NT2/D1 (cell line): ENCODE measurements at regions not wholly inside any gene's neighbourhood (a gene's known extent, or its start where the extent isn't known, plus 50 kb on each side); places are given as distances from the start of the nearest gene placed in this dataset.

Source experiments
- DNase-seq: peaks from one replicate; pipeline ENCODE4 v3.0.0-alpha.2; 2011; ENCODE audit warnings: low read depth, low spot score
- H3K27me3 ChIP-seq: 2 replicates; pipeline ENCODE4 v1.6.0; 2011; ENCODE audit warnings: mild to moderate bottlenecking; ENCODE audit not compliant: insufficient read length, insufficient read depth
- H3K36me3 ChIP-seq: 2 replicates; pipeline ENCODE4 v1.6.1; 2011; ENCODE audit warnings: mild to moderate bottlenecking, low read length, mixed read lengths; ENCODE audit not compliant: insufficient read depth, insufficient read length
- H3K4me1 ChIP-seq: 2 replicates; pipeline ENCODE4 v1.5.1; 2011; ENCODE audit not compliant: insufficient read depth, insufficient read length
- H3K4me3 ChIP-seq: 2 replicates; pipeline ENCODE4 v1.5.1; 2011; ENCODE audit warnings: low read depth; ENCODE audit not compliant: insufficient read length
- H3K9ac ChIP-seq: 2 replicates; pipeline ENCODE4 v1.6.0; 2011; ENCODE audit warnings: low read depth; ENCODE audit not compliant: insufficient read length
- H3K9me3 ChIP-seq: 2 replicates; pipeline ENCODE4 v1.5.1; 2011; ENCODE audit warnings: mild to moderate bottlenecking, low read length; ENCODE audit not compliant: insufficient read depth
- SUZ12 ChIP-seq: IDR thresholded peaks from 2 replicates; pipeline ENCODE4 v1.6.1; 2011; ENCODE audit not compliant: insufficient read length, insufficient read depth; ENCODE audit errors: extremely low read depth
- YY1 ChIP-seq: IDR thresholded peaks from 2 replicates; pipeline ENCODE4 v1.6.1; 2011; ENCODE audit not compliant: insufficient read length, insufficient read depth
- ZNF274 ChIP-seq: IDR thresholded peaks from 2 replicates; pipeline ENCODE4 v1.6.1; 2011; ENCODE audit warnings: mild to moderate bottlenecking, low read depth, low read length

DNA sequence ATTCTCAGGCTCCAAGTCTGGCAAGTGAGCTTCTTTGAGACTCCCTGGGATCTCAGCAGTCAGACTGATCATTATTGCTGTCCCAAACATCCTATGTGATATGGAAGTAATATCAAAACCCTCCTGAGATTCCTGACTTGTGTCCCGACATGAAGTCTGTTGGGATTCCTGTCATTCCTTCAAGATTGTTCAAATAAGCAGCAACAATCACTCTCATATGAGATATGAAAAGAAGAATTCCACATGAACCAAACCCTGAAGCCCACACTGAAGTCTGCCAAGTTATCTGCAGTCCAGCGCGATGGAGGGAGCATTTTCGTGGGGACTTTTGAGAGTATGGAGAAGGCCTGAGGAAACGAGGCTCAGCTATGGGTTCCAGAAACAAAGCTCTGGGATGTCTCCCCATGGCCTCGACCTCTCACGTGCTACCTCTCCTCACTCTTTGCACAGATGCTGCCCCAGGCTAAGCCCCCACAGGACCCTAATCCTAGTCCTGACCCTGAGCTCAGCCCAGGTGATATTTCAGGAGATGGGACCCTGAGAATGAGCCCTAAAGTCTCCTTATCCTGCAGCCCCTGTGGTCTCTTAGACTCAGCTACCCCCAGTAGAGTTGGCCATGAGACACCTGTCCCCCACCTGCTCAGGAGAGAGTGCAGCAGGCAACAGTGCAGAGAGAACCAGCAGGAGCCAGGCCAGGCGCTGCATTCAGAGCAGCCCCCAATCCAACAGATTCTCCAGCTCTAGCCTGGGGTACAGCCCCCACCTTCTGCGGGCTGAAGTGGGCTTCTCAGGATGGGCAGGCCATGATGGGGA, 100.2 kb downstream of the GGTLC2 start:
- no peak for DNase-seq
- TF ChIP-seq SUZ12 (no peak), YY1 (no peak), ZNF274 (no peak)
- Histone ChIP-seq H3K4me3 (no peak overlapping the region), H3K9me3 (no peaks in the 10 kb centered on the region), H3K27me3 (peaks cover 99% of the 10 kb centered on the region), H3K36me3 (no peaks in the 10 kb centered on the region), H3K9ac (no peak overlapping the region), H3K4me1 (no peaks in the 10 kb centered on the region)

DNA sequence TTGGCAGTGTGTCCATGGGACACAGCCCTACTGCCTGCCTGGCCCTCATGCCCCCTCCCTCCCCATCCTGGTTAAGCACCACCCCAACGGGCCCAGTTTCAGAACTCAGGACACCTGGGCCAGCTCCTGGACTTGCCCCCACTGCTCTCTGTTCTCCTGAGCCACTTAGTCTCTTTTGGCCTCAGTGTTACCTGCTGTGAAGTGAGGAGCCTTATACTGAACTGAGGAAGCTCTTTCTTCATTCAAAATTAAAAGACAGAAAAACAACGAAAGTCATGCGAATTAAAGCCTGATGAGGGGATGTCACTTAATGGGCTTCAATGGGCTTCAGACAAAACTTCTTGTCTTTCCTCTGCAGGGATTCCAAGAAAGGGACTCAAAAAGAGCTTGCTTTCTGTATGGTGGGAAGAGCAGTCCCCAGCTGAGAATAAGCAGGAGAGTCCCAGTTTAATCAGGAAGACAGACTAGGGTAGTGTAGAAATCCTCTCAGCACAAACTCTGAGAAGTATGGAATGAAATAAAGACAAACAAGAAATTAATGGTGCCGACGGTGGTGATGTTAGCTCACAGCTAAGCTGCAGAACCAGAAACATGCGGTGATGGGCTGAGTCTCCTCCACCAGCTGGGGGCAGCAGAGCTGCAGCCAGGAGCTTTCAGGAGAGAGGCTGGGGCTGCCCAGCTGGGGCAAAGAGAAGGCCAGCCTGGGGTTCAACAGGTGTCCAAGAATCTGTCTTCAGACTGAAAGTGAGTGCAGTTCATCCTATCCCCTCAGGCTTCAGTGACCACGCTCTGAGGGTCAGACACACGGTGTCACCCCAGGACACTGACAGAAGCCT, 101.0 kb downstream of the GGTLC2 start:
- Histone ChIP-seq H3K4me3 (no peak overlapping the region), H3K4me1 (no peaks in the 10 kb centered on the region), H3K36me3 (no peaks in the 10 kb centered on the region), H3K9me3 (no peaks in the 10 kb centered on the region), H3K9ac (no peak overlapping the region), H3K27me3 (peaks cover 99% of the 10 kb centered on the region)
- TF ChIP-seq YY1 (no peak), SUZ12 (no peak), ZNF274 (no peak)
- DNase-seq, result no peak

DNA sequence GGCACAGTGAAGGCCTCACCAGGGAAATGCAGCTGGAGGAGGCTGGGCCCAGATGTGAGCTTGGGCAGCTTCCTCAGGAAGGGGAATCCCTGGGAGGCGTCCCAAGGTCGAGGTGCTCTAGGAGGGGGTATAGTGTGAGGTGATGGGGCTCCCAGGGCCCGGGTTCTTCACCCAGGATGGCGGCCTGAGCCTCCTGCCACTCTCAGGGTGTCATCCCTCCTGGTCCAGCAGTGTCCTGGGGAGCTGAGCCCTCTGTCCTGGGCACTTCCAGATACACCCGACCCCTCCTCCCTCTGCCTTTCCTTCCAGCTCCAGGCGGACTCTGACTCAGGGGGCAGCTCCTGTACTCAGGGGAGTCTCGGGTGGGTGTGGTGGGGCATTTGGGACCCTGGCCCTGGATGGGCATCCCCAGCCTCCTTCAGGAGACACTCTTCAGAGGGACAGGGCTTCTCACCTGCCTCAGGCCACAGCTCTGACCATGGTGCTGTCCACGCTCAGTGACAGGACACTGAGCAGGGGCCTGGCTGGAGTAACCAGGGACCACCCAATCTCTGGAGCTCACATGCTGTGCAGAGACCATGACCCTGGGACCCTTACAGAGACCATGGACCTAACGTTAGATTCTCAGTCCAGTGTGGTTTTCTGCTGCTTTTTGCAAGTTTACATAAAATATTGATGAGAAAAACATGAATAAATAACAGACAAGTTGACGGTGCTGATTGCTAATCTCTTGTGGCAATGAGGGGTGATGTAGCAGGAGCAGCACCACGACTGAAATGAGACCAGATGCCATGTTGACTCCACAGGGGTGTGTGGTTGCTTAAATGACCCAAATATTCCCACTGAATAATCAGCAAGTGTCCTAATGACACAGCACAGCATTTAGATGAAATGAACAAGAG, 101.9 kb downstream of the GGTLC2 start:
- Histone ChIP-seq H3K4me1 (no peaks in the 10 kb centered on the region), H3K4me3 (no peak overlapping the region), H3K27me3 (peaks cover 99% of the 10 kb centered on the region), H3K9ac (no peak overlapping the region), H3K9me3 (no peaks in the 10 kb centered on the region), H3K36me3 (no peaks in the 10 kb centered on the region)
- DNase-seq, result no peak
- TF ChIP-seq YY1, result no peak
- TF ChIP-seq ZNF274, result no peak
- TF ChIP-seq SUZ12, result no peak

DNA sequence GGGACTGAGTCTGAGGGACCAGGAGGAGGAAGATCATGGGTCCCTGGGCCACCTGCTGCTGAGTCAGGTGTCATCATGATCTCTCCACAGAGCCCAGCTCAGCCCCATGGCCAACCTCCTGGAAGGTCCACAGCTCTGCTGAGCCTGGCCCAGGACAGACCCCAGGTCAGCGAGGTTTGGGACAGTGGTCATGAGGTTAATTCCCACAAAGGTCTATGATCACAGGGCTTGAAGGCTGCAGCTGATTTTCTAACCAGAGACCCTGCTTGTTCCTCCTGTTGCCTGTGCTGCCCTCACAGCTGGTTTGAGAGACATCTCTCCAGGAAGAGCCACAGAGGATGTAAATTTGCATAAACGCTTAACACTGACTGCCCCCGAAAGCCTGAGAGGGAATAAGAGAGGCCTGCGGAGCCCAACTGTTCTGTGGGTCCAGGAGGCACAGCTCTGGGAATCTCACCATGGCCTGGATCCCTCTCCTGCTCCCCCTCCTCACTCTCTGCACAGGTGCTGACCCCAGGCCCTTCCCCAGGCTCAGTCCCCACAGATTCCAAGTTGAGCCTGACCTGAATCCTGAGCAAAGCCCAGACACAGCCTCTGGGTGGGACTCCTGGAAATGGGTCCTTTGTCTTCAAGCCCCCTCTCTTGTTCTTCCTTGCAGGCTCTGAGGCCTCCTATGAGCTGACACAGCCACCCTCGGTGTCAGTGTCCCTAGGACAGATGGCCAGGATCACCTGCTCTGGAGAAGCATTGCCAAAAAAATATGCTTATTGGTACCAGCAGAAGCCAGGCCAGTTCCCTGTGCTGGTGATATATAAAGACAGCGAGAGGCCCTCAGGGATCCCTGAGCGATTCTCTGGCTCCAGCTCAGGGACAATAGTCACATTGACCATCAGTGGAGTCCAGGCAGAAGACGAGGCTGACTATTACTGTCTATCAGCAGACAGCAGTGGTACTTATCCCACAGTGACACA, 102.8 kb downstream of the GGTLC2 start:
- no peaks in the 10 kb centered on the region for H3K4me1 ChIP-seq
- no peak for DNase-seq
- H3K9ac ChIP-seq, result no peak overlapping the region
- TF ChIP-seq YY1, result no peak
- no peak for TF ChIP-seq SUZ12
- TF ChIP-seq ZNF274, result no peak
- no peaks in the 10 kb centered on the region for H3K36me3 ChIP-seq
- no peak overlapping the region for H3K4me3 ChIP-seq
- no peaks in the 10 kb centered on the region for H3K9me3 ChIP-seq
- H3K27me3 ChIP-seq, result peaks cover 99% of the 10 kb centered on the region

DNA sequence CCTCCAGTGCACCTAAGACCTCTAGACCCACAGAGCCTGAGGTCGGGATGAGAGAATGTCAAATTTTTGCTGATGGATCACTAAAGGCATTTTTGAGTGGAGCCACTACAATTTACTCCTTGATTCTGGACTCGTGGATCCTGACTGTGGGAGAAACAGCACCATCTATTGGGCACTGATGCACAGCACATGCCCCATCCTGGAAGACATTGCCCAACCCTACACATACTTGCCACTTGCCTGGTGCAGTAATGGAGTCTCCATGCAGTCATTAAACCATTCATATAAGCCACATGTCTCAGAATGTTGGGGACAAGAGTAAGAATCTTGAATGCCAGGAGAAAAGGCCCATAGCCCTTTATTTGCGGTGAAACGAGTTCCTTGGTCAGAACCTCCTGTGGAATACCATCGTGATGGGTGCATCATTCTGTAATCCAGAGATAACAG, 103.9 kb downstream of the GGTLC2 start:
- no peak for DNase-seq
- H3K36me3 ChIP-seq, result no peaks in the 10 kb centered on the region
- TF ChIP-seq ZNF274 (no peak), YY1 (no peak), SUZ12 (no peak)
- H3K4me1 ChIP-seq, result no peaks in the 10 kb centered on the region
- H3K9me3 ChIP-seq, result no peaks in the 10 kb centered on the region
- H3K27me3 ChIP-seq, result peaks cover 99% of the 10 kb centered on the region
- H3K9ac ChIP-seq, result no peak overlapping the region
- no peak overlapping the region for H3K4me3 ChIP-seq

DNA sequence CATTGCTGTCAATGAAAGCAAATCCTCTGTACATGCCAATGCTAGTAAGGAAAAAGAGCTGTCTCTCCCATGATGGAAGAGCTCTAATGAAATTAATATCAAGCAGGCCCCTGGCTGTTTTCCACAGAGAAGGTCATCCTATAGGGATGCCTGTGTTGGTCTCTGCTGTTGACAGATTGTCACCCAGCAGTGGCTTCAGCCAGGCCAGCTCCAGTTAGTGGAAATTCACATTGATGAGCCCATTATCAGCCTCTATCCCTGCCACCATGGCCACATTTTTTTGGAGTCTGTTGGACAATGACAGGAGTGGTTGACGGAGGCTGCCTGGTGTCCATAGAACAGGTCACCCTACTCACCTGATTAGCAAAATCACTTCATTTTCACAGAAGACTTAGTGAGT, 104.3 kb downstream of the GGTLC2 start:
- no peaks in the 10 kb centered on the region for H3K9me3 ChIP-seq
- H3K27me3 ChIP-seq, result peaks cover 99% of the 10 kb centered on the region
- H3K4me1 ChIP-seq, result no peaks in the 10 kb centered on the region
- no peak overlapping the region for H3K4me3 ChIP-seq
- TF ChIP-seq ZNF274 (no peak), SUZ12 (no peak), YY1 (no peak)
- H3K36me3 ChIP-seq, result no peaks in the 10 kb centered on the region
- DNase-seq, result no peak
- no peak overlapping the region for H3K9ac ChIP-seq
